ENCODE measurements at regions not wholly inside any gene's neighbourhood (a gene's known extent, or its start where the extent isn't known, plus 50 kb on each side); places are given as distances from the start of the nearest gene placed in this dataset.
"Not testable (repeated sequence)": the region's sequence is repeated elsewhere in the genome, so short reads cannot be mapped to it uniquely, and the experiment has no call there.

DNA sequence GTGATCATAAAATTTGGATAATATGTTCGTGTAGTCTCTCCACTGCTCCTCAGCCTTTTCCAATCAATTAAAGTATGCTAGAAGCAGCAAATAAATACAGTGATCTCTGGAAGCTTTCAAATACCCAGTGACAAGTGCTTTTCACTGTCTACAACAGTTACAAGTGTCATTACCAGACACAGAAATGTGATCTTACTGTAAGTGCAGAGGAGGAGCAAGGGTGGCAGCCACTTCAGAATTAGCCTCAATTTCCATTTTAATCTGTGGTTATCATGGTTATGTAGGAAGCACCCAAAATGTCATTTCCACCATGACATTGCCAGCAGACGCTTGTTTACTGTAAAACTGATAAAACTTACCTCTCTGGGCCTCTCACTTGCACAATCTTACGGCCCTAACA lies 133.9 kb upstream of the ADAMTS3 start:
- intact Hi-C loops (cut with DNase I), result loop anchor here (1.0 to 5.0 kb wide), 3 partner anchors 206 to 406 kb away; no protein-coding TSS in a partner anchor
- Histone ChIP-seq H3K36me3 (no peaks in the 10 kb centered on the region), H3K4me3 (no peak overlapping the region), H3K9me3 (no peaks in the 10 kb centered on the region), H3K4me1 (no peaks in the 10 kb centered on the region), H3K27ac (no peak overlapping the region), H3K27me3 (no peaks in the 10 kb centered on the region)
- DNase-seq (ENCODE audit: low spot score in 2 of 2), result no peak
- TF ChIP-seq, protein P1, sequence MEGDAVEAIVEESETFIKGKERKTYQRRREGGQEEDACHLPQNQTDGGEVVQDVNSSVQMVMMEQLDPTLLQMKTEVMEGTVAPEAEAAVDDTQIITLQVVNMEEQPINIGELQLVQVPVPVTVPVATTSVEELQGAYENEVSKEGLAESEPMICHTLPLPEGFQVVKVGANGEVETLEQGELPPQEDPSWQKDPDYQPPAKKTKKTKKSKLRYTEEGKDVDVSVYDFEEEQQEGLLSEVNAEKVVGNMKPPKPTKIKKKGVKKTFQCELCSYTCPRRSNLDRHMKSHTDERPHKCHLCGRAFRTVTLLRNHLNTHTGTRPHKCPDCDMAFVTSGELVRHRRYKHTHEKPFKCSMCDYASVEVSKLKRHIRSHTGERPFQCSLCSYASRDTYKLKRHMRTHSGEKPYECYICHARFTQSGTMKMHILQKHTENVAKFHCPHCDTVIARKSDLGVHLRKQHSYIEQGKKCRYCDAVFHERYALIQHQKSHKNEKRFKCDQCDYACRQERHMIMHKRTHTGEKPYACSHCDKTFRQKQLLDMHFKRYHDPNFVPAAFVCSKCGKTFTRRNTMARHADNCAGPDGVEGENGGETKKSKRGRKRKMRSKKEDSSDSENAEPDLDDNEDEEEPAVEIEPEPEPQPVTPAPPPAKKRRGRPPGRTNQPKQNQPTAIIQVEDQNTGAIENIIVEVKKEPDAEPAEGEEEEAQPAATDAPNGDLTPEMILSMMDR (IDR thresholded peaks at IDR 0.05), result no peak

DNA sequence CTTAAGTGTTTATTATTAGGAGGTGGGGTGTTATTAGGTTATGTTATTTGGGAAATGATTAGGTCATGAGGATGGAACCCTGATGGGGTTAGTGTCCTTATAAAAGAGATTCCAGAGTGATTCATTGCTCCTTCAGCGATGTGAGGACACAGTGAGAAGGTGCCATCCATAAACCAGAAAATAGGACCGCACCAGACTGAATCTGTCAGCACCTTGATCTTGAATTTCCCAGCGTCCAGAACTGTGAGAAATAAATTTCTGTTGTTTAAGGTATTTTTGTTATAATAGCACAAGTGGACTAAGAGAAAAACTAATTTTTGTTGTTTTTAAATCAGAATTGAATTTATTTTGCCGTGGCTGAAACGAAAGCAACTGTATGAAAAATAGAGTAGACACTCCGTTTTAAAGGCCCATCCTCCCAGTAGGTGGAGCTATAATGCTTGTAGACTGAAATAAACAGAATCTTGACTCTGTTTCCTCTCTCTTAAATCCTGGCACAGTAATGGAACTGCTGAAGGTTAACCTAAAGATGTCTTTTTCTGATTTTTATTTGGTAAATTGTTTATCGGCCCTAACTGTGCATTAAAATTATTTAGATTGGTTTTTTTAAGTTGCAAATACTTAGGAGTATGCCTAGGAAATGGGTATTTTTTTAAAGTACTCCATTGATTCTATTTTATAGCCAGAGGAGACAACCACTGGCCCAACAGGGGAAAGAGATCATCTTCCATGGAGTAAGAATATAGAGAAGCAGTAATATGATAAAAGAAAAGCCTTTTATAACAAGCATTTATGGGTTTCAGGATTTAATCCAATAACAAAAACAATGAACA lies 133.2 kb upstream of the ADAMTS3 start:
- intact Hi-C loops (cut with DNase I), result loop anchor here (1.0 to 5.0 kb wide), 3 partner anchors 207 to 405 kb away; no protein-coding TSS in a partner anchor
- Histone ChIP-seq H3K4me3 (peak overlapping the region; percentile 49 to 59), H3K27me3 (no peaks in the 10 kb centered on the region), H3K27ac (no peak overlapping the region), H3K36me3 (no peaks in the 10 kb centered on the region), H3K9me3 (no peaks in the 10 kb centered on the region), H3K4me1 (no peaks in the 10 kb centered on the region)
- TF ChIP-seq, protein P1 (IDR thresholded peaks at IDR 0.05), result peak; percentile 35 to 71 (median 67)
- no peak for DNase-seq (ENCODE audit: low spot score in 2 of 2)

DNA sequence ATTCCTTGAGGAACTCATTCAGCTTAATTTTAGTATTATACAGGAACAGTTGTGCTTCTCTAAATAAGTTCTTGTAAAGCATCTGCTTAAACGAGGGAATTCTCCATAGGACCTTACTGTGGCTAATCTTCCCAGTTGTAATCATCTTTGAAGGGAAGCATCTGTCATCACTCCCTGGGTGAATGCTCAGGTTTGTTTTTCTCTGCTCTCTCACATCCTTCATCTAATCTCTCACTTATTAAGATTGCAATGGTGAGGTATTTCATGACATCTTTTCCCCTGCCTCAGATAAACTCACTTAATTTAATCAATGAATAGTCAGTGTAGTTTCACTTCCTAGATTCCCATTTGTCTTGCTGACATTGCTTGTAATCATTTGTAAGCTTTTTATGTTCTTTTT lies 121.8 kb upstream of the ADAMTS3 start:
- Histone ChIP-seq H3K4me1 (no peaks in the 10 kb centered on the region), H3K36me3 (no peaks in the 10 kb centered on the region), H3K27ac (no peak overlapping the region), H3K27me3 (no peaks in the 10 kb centered on the region), H3K4me3 (no peak overlapping the region), H3K9me3 (no peaks in the 10 kb centered on the region)
- TF ChIP-seq, protein P1 (IDR thresholded peaks at IDR 0.05), result no peak
- DNase-seq (ENCODE audit: low spot score in 2 of 2), result no peak
- intact Hi-C loops (cut with DNase I), result no loop called here

GRCh38 chr4:72689923-72690322 lies 120.9 kb upstream of the ADAMTS3 start:
- H3K36me3 ChIP-seq, result no peaks in the 10 kb centered on the region
- TF ChIP-seq, protein P1 (IDR thresholded peaks at IDR 0.05), result no peak
- H3K4me3 ChIP-seq, result no peak overlapping the region
- intact Hi-C loops (cut with DNase I), result loop anchor here (10.0 kb wide), 1 partner anchor 185 kb away; no protein-coding TSS in a partner anchor
- H3K27me3 ChIP-seq, result no peaks in the 10 kb centered on the region
- no peak overlapping the region for H3K27ac ChIP-seq
- no peaks in the 10 kb centered on the region for H3K4me1 ChIP-seq
- no peaks in the 10 kb centered on the region for H3K9me3 ChIP-seq
- DNase-seq (ENCODE audit: low spot score in 2 of 2), result no peak

DNA sequence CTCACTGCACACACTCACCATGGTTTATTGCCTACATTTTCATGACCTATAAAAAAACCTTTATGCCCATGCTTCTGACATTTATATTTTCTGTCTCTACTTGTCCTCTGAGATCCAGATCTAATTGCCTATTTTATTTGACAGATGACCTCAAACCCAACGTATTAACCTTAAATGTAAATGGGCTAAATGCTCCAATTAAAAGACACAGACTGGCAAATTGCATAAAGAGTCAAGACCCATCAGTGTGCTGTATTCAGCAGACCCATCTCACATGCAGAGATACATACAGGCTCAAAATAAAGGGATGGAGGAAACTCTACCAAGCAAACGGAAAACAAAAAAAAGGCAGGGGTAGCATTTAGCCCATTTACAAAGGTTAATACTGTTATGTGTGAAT lies 117.4 kb upstream of the ADAMTS3 start:
- not testable (repeated sequence) for H3K27ac ChIP-seq; H3K4me3 ChIP-seq; H3K27me3 ChIP-seq; DNase-seq (ENCODE audit: low spot score in 2 of 2); H3K36me3 ChIP-seq; H3K4me1 ChIP-seq; H3K9me3 ChIP-seq
- intact Hi-C loops (cut with DNase I), result loop anchor here (10.0 kb wide), 1 partner anchor 182 kb away; no protein-coding TSS in a partner anchor

DNA sequence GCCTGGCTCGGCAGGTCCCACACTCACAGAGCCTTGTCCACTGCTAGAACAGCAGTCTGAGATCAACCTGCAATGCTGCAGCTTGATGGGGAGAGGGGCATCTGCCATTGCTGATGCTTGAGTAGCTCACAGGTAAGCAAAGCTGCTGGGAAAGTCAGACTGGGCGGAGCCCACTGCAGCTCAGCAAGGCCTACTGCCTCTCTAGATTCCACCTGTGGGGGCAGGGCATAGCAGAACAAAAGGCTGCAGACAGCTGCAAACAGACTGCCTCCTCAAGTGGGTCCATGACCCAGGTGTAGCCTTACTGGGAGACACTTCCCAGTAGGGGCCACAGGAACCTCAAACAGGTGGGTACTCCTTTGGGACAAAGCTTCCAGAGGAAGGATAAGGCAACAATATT lies 110.6 kb upstream of the ADAMTS3 start:
- no peak for DNase-seq (ENCODE audit: low spot score in 2 of 2)
- Histone ChIP-seq H3K9me3 (no peaks in the 10 kb centered on the region), H3K4me3 (no peak overlapping the region), H3K36me3 (no peaks in the 10 kb centered on the region), H3K4me1 (no peaks in the 10 kb centered on the region), H3K27me3 (no peaks in the 10 kb centered on the region), H3K27ac (no peak overlapping the region)
- intact Hi-C loops (cut with DNase I), result loop anchor here (10.0 kb wide), 1 partner anchor 175 kb away; no protein-coding TSS in a partner anchor
- TF ChIP-seq, protein P1 (IDR thresholded peaks at IDR 0.05), result no peak

Data from ascending aorta (tissue), 2 donors.